OCI-LY7 (cell line): ENCODE measurements at regions not wholly inside any gene's neighbourhood (a gene's known extent, or its start where the extent isn't known, plus 50 kb on each side); places are given as distances from the start of the nearest gene placed in this dataset.

Experiments used
- CTCF ChIP-seq: fragments of 200-600 bp; sonication (generic); conservative IDR thresholded peaks from 2 replicates; pipeline ENCODE4 v1.5.1; 2014; ENCODE audit warnings: mild to moderate bottlenecking, antibody characterized with exemption, low read length, moderate library complexity, mixed read lengths
- EZH2phosphoT487 ChIP-seq: fragments of 200-600 bp; sonication (generic); IDR thresholded peaks from 2 replicates; pipeline ENCODE4 v1.6.1; 2018; ENCODE audit warnings: low read depth, borderline replicate concordance, mild to moderate bottlenecking, mixed run types, antibody characterized with exemption, low read length, moderate library complexity, mixed read lengths

GRCh38 chr13:107568181-107568580, 647.2 kb downstream of the LIG4 start:
- no peak for TF ChIP-seq CTCF
- no peak for TF ChIP-seq EZH2phosphoT487
